Gastroesophageal sphincter (tissue), 3 donors: ENCODE measurements at regions not wholly inside any gene's neighbourhood (a gene's known extent, or its start where the extent isn't known, plus 50 kb on each side); places are given as distances from the start of the nearest gene placed in this dataset.

Source experiments
- POLR2A ChIP-seq, 2 donors: fragments of 450-650 bp; IDR thresholded peaks; one replicate each; pipeline ENCODE4 v1.6.1; 2017; ENCODE audit warnings: antibody characterized with exemption in 2 of 2, mild to moderate bottlenecking in 2 of 2, moderate library complexity in 1 of 2
- TF ChIP-seq, protein P1 (sequence below), 4 experiments: fragments of 200-600 bp in 2 of 4; fragments of 450-650 bp in 2 of 4; sonication (generic) in 1 of 4; IDR thresholded peaks; one replicate each; pipeline ENCODE4 v1.5.1; 2017 to 2019; ENCODE audit warnings: antibody characterized with exemption in 4 of 4, mild to moderate bottlenecking in 2 of 4, moderate library complexity in 2 of 4

- TF ChIP-seq, protein P1, sequence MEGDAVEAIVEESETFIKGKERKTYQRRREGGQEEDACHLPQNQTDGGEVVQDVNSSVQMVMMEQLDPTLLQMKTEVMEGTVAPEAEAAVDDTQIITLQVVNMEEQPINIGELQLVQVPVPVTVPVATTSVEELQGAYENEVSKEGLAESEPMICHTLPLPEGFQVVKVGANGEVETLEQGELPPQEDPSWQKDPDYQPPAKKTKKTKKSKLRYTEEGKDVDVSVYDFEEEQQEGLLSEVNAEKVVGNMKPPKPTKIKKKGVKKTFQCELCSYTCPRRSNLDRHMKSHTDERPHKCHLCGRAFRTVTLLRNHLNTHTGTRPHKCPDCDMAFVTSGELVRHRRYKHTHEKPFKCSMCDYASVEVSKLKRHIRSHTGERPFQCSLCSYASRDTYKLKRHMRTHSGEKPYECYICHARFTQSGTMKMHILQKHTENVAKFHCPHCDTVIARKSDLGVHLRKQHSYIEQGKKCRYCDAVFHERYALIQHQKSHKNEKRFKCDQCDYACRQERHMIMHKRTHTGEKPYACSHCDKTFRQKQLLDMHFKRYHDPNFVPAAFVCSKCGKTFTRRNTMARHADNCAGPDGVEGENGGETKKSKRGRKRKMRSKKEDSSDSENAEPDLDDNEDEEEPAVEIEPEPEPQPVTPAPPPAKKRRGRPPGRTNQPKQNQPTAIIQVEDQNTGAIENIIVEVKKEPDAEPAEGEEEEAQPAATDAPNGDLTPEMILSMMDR (IDR thresholded peaks at IDR 0.05), result no peak
- no peak for TF ChIP-seq POLR2A (IDR thresholded peaks at IDR 0.05)
These were observed 302.6 kb upstream of the TBL1XR1 start for GRCh38 chr3:177499779-177500423.
